AG04449 (cell line): ENCODE measurements at regions not wholly inside any gene's neighbourhood (a gene's known extent, or its start where the extent isn't known, plus 50 kb on each side); places are given as distances from the start of the nearest gene placed in this dataset.

Source experiments
- CTCF ChIA-PET: fragments of 350-600 bp; formaldehyde crosslinking; extraction: SDS; loops from one replicate; lab custom pipeline; 2021; ENCODE audit warnings: antibody characterized with exemption; lab: Yijun Ruan, JAX
- POLR2A ChIA-PET: fragments of 400-600, 350-600 bp; formaldehyde crosslinking; extraction: SDS; loops from one replicate; lab custom pipeline; 2020; ENCODE audit warnings: antibody characterized with exemption, inconsistent platforms; lab: Yijun Ruan, JAX
- DNase-seq: peaks from one replicate; pipeline ENCODE4 v3.0.0-alpha.2; 2010; ENCODE audit warnings: low read depth, low spot score
- H3K4me3 ChIP-seq: 2 replicates; pipeline ENCODE4 v1.5.1; 2011; ENCODE audit warnings: low read depth, mild to moderate bottlenecking, control low read depth, low read length
- TF ChIP-seq, protein P1 (sequence below): IDR thresholded peaks from one replicate; pipeline ENCODE4 v1.5.1; 2011; ENCODE audit warnings: mild to moderate bottlenecking, moderate library complexity, low read length, control low read depth, inconsistent platforms; ENCODE audit not compliant: insufficient read depth; ENCODE audit errors: missing control alignments

GRCh38 chr11:116352881-116353280, 419.9 kb downstream of the BUD13 start:
- DNase-seq: no peak
- H3K4me3 ChIP-seq: no peak overlapping the region
- TF ChIP-seq, protein P1, sequence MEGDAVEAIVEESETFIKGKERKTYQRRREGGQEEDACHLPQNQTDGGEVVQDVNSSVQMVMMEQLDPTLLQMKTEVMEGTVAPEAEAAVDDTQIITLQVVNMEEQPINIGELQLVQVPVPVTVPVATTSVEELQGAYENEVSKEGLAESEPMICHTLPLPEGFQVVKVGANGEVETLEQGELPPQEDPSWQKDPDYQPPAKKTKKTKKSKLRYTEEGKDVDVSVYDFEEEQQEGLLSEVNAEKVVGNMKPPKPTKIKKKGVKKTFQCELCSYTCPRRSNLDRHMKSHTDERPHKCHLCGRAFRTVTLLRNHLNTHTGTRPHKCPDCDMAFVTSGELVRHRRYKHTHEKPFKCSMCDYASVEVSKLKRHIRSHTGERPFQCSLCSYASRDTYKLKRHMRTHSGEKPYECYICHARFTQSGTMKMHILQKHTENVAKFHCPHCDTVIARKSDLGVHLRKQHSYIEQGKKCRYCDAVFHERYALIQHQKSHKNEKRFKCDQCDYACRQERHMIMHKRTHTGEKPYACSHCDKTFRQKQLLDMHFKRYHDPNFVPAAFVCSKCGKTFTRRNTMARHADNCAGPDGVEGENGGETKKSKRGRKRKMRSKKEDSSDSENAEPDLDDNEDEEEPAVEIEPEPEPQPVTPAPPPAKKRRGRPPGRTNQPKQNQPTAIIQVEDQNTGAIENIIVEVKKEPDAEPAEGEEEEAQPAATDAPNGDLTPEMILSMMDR: no peak
- ChIA-PET CTCF (no interaction called here), POLR2A (no interaction called here)

DNA sequence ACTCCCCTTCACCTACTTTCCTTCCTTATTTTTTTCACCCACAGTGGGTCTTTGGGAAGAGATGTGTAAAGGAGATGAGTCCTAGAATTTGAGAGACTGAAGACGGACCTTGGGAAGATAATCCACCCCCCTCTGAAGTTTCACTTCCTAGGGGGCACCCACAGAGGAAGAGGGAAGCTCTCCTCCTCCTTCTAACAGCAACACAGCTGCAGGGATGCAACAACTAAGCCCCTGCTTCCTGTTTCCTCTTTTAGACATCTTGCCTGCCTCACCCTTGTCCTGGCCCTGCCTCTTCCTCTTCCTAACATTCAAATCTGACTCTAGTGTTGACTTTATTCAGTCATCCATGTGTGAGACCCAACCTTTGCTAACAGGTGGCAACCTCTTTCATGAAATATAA, 424.6 kb downstream of the BUD13 start:
- CTCF ChIA-PET: no interaction called here
- no peak overlapping the region for H3K4me3 ChIP-seq
- TF ChIP-seq, protein P1: no peak
- POLR2A ChIA-PET: no interaction called here
- DNase-seq: no peak

GRCh38 chr11:116345575-116345974, 427.2 kb downstream of the BUD13 start:
- ChIA-PET POLR2A (no interaction called here), CTCF (no interaction called here)
- TF ChIP-seq, protein P1: no peak
- no peak for DNase-seq
- no peak overlapping the region for H3K4me3 ChIP-seq

- DNase-seq: no peak
- no peak overlapping the region for H3K4me3 ChIP-seq
- ChIA-PET POLR2A (no interaction called here), CTCF (no interaction called here)
- TF ChIP-seq, protein P1: no peak
These were observed 428.2 kb downstream of the BUD13 start for GRCh38 chr11:116344601-116345000.

- no peak overlapping the region for H3K4me3 ChIP-seq
- DNase-seq: no peak
- CTCF ChIA-PET: no interaction called here
- TF ChIP-seq, protein P1: no peak
- POLR2A ChIA-PET: no interaction called here
These were observed 429.5 kb downstream of the BUD13 start for GRCh38 chr11:116343270-116343669.

- CTCF ChIA-PET: no interaction called here
- no peak overlapping the region for H3K4me3 ChIP-seq
- POLR2A ChIA-PET: no interaction called here
- DNase-seq: no peak
- TF ChIP-seq, protein P1: no peak
These were observed 430.6 kb downstream of the BUD13 start for GRCh38 chr11:116342148-116342547.
